Omental fat pad (tissue), 3 donors: ENCODE measurements at regions not wholly inside any gene's neighbourhood (a gene's known extent, or its start where the extent isn't known, plus 50 kb on each side); places are given as distances from the start of the nearest gene placed in this dataset.

Experiments
- ATAC-seq: fragments of 150-250 bp; one replicate; pipeline ENCODE4 v1.9.1; 2016; ENCODE audit warnings: mild to moderate bottlenecking, moderate library complexity; ENCODE audit not compliant: low FRiP score
- DNase-seq: peaks from one replicate; pipeline ENCODE4 v3.0.0-alpha.2; 2019; ENCODE audit warnings: low spot score
- TF ChIP-seq, protein P1 (sequence below), 3 donors: fragments of 450-650 bp; IDR thresholded peaks; one replicate each; pipeline ENCODE4 v1.5.1; 2016 to 2017; ENCODE audit warnings: antibody characterized with exemption in 3 of 3, mild to moderate bottlenecking in 3 of 3, moderate library complexity in 2 of 3

DNA sequence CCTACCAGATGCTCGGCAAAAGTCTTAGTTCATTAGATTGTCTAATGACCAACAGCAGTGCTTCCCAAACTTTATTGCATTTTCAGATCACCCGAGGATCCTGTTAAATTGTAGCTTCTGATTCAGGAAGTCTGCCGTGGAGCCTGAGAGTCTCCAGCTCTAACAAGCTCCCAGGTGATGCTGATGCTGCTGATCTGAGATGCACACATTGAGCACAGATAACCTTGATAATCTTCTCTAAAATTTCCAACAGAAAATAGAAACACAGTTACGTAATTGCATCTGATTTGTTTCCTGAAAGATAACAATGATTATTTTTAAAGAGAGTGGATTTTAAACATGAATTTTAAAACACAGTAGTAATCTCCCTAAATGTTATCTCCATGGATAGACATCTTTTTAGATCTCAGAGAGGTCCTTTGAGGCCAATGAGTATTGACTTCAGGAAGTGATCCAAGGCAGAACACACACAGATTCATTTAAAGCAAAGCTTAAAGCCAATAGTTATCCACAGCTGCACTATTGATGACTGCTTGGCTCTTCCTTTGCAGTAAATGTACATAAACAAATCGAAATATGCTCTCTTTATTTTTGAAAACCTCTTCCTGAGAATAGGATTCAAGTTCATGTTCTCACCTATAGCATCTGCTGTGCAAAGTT, 122.8 kb upstream of the TNPO1 start:
- TF ChIP-seq, protein P1, sequence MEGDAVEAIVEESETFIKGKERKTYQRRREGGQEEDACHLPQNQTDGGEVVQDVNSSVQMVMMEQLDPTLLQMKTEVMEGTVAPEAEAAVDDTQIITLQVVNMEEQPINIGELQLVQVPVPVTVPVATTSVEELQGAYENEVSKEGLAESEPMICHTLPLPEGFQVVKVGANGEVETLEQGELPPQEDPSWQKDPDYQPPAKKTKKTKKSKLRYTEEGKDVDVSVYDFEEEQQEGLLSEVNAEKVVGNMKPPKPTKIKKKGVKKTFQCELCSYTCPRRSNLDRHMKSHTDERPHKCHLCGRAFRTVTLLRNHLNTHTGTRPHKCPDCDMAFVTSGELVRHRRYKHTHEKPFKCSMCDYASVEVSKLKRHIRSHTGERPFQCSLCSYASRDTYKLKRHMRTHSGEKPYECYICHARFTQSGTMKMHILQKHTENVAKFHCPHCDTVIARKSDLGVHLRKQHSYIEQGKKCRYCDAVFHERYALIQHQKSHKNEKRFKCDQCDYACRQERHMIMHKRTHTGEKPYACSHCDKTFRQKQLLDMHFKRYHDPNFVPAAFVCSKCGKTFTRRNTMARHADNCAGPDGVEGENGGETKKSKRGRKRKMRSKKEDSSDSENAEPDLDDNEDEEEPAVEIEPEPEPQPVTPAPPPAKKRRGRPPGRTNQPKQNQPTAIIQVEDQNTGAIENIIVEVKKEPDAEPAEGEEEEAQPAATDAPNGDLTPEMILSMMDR (IDR thresholded peaks at IDR 0.05) = no peak
- DNase-seq = no peak
- no peak for ATAC-seq

DNA sequence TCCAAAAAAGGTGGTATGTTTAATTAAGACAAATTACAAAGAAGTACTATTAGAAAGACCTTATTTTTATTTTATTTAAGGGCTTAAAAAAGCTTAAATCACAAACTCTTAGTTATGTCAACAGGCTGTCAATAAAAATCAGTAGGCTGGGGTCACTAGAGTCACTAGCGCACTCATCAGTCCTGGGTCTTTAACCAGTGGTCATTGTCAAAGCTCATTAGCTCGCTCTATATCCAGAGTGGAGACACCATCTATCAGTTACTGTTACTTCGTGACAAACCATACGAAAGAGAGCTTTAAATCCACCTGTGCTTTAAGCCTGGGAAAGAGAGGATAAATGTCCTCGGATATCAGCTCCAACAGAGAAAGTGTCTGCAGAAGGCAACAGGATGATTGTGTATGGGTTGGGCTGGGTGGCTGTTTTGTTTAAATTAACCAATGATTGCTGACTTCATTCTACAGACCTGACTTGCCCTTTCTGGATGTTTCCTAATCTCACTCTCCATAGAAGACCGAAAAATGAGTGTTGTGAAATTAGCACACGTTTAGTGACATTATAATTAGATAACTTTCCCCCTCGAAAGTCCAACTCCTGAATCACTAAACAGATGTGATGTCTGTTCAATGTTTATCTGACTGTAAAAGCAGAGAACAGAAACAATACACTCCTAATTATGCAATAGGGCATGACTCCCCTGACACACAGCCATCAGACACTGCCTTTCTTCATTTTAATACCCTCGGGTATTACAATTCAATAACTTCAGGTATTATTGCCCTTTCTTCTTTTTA, 123.6 kb upstream of the TNPO1 start:
- TF ChIP-seq, protein P1 (IDR thresholded peaks at IDR 0.05) = no peak
- no peak for ATAC-seq

DNA sequence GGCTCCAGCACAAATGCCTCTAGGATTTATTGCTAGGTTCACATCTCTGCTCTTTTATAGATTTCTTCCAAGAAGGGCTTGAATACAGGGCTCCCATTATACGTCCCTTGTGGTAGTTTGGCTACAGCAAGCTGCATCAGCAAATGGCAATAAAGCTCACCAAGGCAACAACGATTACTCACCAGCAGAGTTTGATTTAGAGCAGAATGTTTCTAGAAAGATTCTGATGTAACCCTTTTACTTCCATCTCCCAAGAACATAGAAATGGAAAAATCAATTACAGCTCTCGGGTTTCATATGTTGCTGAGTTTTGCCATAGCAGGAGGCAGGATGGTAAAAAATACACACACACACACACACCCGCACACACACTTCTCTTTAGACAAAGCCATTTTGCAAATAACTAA, 124.2 kb upstream of the TNPO1 start:
- TF ChIP-seq, protein P1 (IDR thresholded peaks at IDR 0.05) = no peak
- DNase-seq (no peak), ATAC-seq (no peak)

More for the DNA sequence above, 123.6 kb upstream of the TNPO1 start:
- no peak for DNase-seq

DNA sequence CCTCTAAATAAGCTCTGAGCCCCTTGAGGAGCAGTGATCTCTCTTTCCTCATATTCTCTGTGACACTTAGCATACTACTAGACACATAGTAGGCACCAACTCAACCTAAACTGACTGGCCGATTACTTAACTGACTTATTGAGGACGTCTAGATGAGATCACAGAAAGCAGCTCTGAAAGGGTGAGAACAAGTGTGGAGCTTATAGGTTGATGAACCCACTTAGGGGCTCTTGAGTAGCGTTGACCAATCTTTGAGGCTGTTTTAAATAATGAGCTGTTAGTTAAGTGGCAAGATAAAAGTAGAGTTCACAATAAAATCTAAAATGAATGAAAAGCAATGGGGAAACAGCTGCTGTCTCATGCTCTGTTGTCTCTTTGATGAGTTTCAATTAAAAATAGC, 124.7 kb upstream of the TNPO1 start:
- TF ChIP-seq, protein P1 (IDR thresholded peaks at IDR 0.05) = no peak
- DNase-seq (no peak), ATAC-seq (no peak)

DNA sequence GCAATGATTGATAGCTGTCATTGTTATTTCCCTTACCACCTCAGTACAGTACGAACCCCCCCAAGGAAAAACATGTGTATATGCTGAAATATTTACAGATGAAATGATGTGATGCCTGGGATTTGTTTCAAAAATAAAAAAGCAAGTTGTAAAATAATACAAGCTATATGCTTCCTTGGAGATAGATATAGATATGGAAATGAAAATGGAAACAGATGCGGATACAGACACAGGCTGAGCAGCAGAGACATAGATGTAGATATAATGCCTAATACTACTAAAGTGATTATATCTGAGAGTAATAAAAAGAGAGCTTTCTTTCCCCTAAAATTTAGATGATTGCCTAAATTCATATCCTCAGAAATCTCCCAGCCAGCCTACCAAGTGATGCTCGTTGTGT, 127.5 kb upstream of the TNPO1 start:
- TF ChIP-seq, protein P1 (IDR thresholded peaks at IDR 0.05) = no peak
- DNase-seq (no peak), ATAC-seq (no peak)

DNA sequence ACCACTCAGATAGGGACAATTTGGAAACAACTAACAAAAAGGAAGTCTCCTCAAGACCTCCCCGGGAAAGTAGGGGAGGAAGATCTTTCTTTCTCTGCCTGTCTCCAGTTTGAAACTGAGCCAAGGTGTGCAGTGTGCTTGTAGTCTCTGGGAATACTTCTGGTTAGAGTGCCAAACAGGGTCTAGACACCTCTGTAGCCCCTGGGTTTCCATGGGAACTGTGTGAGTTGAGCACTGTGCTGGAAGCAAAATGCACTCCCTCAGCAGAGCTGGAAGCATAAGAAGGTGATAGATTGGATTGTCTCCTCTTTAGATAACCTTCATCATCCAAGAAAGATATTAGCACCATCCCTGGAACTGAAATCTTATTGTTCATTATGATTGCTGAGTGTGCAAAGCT, 129.2 kb upstream of the TNPO1 start:
- DNase-seq (no peak), ATAC-seq (no peak)
- TF ChIP-seq, protein P1 (IDR thresholded peaks at IDR 0.05) = no peak

DNA sequence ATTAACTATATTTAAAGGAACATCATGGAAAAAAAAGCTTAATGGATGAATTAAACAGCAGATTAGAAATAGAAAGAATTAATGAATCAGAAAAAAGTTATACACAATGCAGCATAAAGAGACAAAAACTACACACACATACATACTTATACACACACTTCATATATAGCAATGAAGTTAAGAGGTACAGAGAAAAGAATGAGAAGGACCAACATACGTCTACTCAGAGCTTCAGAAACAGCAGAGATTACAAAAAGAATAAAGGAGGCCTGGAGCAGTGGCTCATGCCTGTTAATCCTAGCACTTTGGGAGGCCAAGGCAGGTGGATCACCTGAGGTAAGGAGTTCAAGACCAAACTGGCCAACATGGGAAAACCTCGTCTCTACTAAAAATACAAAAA, 133.9 kb upstream of the TNPO1 start:
- TF ChIP-seq, protein P1 (IDR thresholded peaks at IDR 0.05) = no peak
- no peak for ATAC-seq

More for the DNA sequence above, 133.9 kb upstream of the TNPO1 start:
- DNase-seq = no peak
